NCI-H526 (cell line): ENCODE measurements at regions not wholly inside any gene's neighbourhood (a gene's known extent, or its start where the extent isn't known, plus 50 kb on each side); places are given as distances from the start of the nearest gene placed in this dataset.
"Not testable (repeated sequence)": the region's sequence is repeated elsewhere in the genome, so short reads cannot be mapped to it uniquely, and the experiment has no call there.

ENCODE experiments used
- DNase-seq, 2 experiments: peaks; one replicate each; lab custom pipeline; 2025; lab: John Stamatoyannopoulos, UW

- no peak for DNase-seq
These were observed 57.6 kb upstream of the ZNF519 start for GRCh38 chr18:14189858-14190257.

GRCh38 chr18:14188751-14189406, 56.6 kb upstream of the ZNF519 start:
- DNase-seq, result not testable (repeated sequence)
